ENCODE measurements at regions not wholly inside any gene's neighbourhood (a gene's known extent, or its start where the extent isn't known, plus 50 kb on each side); places are given as distances from the start of the nearest gene placed in this dataset.
A peak's percentile ranks its signal among the peaks of the same experiment; 100 is the strongest.

GRCh38 chr3:168889666-168890065 lies 773.8 kb downstream of the MECOM start:
- peak; percentile 12 for DNase-seq (ENCODE audit: low read depth)

GRCh38 chr3:168888781-168889180 lies 774.7 kb downstream of the MECOM start:
- no peak for DNase-seq (ENCODE audit: low read depth)

GRCh38 chr3:168885028-168885427 lies 778.5 kb downstream of the MECOM start:
- peak; percentile 95 for DNase-seq (ENCODE audit: low read depth)

GRCh38 chr3:168884353-168884903 lies 779.1 kb downstream of the MECOM start:
- DNase-seq (ENCODE audit: low read depth) = peak; percentile 98

- DNase-seq (ENCODE audit: low read depth) = no peak
Measured at GRCh38 chr3:168883145-168883544, 780.4 kb downstream of the MECOM start.

- peak; percentile 22 for DNase-seq (ENCODE audit: low read depth)
Measured at GRCh38 chr3:168881804-168882203, 781.7 kb downstream of the MECOM start.

- peak; percentile 71 for DNase-seq (ENCODE audit: low read depth)
Measured at GRCh38 chr3:168878655-168879054, 782.9 kb upstream of the GOLIM4 start.

- DNase-seq (ENCODE audit: low read depth) = peak; percentile 47
Measured at GRCh38 chr3:168877899-168878298, 782.2 kb upstream of the GOLIM4 start.

- DNase-seq (ENCODE audit: low read depth) = peak; percentile 70
Measured at GRCh38 chr3:168876346-168877035, 780.8 kb upstream of the GOLIM4 start.

GRCh38 chr3:168872826-168873225 lies 777.1 kb upstream of the GOLIM4 start:
- DNase-seq (ENCODE audit: low read depth) = no peak

GRCh38 chr3:168870892-168871291 lies 775.2 kb upstream of the GOLIM4 start:
- DNase-seq (ENCODE audit: low read depth) = peak; percentile 85

GRCh38 chr3:168865022-168865551 lies 769.4 kb upstream of the GOLIM4 start:
- peak; percentile 47 for DNase-seq (ENCODE audit: low read depth)

GRCh38 chr3:168864107-168865021 lies 768.6 kb upstream of the GOLIM4 start:
- DNase-seq (ENCODE audit: low read depth) = no peak

GRCh38 chr3:168863561-168863960 lies 767.8 kb upstream of the GOLIM4 start:
- DNase-seq (ENCODE audit: low read depth) = no peak

GRCh38 chr3:168862466-168862865 lies 766.7 kb upstream of the GOLIM4 start:
- no peak for DNase-seq (ENCODE audit: low read depth)

- no peak for DNase-seq (ENCODE audit: low read depth)
Measured at GRCh38 chr3:168860592-168860991, 764.9 kb upstream of the GOLIM4 start.

- DNase-seq (ENCODE audit: low read depth) = no peak
Measured at GRCh38 chr3:168860028-168860427, 764.3 kb upstream of the GOLIM4 start.

- no peak for DNase-seq (ENCODE audit: low read depth)
Measured at GRCh38 chr3:168859574-168859973, 763.9 kb upstream of the GOLIM4 start.

GRCh38 chr3:168859143-168859542 lies 763.4 kb upstream of the GOLIM4 start:
- DNase-seq (ENCODE audit: low read depth) = no peak

- DNase-seq (ENCODE audit: low read depth) = no peak
Measured at GRCh38 chr3:168858327-168858726, 762.6 kb upstream of the GOLIM4 start.

- no peak for DNase-seq (ENCODE audit: low read depth)
Measured at GRCh38 chr3:168850109-168850508, 754.4 kb upstream of the GOLIM4 start.

GRCh38 chr3:168847291-168847883 lies 751.7 kb upstream of the GOLIM4 start:
- DNase-seq (ENCODE audit: low read depth) = peak; percentile 45

All from M059J (cell line).